Hippocampal formation (tissue), 2 donors: ENCODE measurements at regions not wholly inside any gene's neighbourhood (a gene's known extent, or its start where the extent isn't known, plus 50 kb on each side); places are given as distances from the start of the nearest gene placed in this dataset.

Experiments
- DNase-seq, 2 donors: peaks; one replicate each; lab custom pipeline; 2025; lab: John Stamatoyannopoulos, UW

DNA sequence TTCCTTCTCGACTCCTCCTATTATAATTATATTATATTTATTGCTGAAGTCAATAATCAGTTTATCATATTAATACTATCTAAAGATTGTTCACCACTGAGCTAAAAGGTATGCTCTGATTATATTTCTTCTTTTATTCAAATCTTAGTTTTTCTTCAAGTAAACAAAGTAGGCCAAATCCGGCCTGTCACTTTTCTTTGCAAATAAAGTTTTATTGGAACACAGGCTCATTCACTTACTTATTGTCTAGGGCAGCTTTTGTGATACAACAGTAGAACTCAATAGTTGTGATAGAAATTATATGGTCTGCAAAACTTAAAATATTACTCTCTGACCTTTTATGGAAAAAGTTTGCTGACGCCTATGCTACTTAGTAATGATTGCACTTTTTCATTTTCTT is 92.4 kb upstream of the DNAJC19 start:
- DNase-seq, result no peak

GRCh38 chr3:181076558-181076957 is 87.0 kb upstream of the DNAJC19 start:
- DNase-seq, result no peak

- DNase-seq, result no peak
These were observed 85.6 kb upstream of the DNAJC19 start for GRCh38 chr3:181075098-181075497.

DNA sequence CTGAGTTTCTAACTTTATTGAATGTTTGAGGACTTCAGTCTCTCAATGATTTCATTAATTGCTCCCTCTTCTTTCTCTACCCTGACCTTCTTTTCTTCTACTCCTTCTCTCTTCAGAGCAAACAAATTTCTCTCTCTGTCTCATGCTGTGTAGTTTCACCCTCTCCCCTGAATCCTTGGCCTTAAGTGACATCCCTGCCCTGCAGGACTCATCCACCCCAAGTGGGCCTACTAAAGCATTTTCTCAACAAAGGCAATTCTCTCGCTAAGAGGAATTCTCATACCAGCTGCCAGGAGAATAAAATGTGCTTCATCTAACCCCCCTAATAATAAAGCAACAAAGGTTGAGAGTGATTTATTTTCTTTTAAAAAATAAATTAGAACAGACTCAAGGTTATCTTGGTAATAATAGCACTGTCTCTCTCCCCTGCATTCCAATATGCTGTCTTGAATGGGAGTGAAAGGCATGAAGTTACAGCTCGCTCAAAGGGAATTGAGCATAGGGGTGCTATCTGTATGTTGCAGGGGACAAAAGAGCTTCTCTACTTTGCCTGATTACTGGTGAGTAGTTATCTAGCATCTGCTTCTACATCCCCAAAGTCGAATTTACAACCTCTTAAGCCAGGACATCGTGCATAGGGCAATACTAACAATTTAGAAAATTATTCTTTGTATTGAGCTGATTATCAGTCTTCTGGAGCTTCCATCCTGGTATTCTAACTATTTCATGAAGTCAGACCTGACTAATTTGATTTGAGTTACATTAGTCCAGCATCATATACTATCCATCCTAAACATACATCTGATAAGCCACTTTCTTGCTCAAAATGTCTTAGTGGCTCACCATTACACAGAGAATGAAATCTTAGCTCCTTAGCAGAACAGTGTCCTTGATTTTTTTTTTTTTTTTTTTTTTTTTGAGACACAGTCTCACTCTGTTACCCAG is 76.9 kb upstream of the DNAJC19 start:
- no peak for DNase-seq

DNA sequence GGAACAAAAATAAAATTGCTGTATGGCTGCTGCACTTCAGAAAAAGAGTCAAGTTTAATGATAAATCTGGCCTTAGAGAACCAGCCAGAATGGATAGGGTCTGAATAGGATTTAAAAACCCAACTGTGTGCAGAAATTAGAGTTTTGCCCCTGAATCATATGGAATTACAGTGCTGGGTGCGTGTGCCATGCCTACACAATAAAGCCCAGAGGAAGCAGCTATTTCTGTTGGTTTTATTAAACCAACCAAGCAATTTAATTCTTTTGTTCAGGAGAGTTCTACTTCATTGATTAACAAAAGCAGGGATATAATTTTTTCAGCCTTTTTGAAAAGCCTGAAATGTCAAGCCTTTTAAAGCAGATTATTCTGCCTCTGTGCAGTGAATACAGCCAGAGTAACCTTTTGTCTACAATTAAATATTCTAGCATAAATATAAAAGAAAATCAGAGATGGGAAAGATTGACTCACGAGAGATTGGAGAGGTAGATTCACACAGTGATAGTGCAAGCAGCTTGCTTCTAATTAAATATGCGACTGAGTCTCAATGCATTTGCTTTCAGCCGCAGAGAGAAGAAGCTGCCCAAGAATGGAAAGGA is 66.7 kb upstream of the DNAJC19 start:
- DNase-seq, result no peak

DNA sequence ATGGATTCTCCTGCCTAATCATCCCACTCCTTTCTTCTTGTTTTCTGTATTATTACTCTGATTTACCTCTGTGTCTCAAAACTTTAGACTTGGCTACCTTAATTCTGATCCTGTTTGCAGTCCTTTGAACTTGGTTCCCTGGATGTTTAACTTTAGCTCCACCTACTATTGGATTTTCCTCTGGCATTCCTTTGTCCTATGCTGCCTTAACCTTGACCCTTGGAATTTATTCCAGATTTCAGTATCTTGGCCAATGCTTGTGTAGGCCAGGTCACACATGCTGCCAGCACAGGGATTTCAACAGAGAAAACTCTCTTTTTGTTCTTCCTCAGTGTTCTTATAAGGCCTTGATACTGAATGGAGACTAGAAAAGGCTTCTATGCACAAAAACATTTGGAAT is 65.0 kb upstream of the DNAJC19 start:
- DNase-seq, result no peak

GRCh38 chr3:181052256-181052655 is 62.7 kb upstream of the DNAJC19 start:
- DNase-seq, result no peak

DNA sequence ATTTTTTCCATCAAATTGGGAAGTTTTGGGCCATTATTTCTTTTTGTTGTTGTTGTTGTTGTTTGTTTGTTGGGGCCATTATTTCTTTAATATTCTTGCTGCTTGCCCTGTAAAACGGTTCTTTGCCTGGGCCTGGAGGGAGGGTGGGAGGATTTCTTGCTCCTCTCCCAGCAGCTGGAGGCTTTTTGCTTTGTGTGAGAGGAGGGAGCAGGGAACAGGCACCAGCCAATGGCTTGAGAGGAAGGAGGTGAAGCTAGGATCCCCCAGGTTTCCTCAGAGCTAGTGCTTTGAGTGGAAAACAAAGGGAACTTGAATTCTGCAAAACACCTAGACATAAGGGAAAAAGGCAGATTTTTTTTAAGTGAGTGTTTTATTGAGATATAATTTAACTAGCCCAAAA is 61.2 kb upstream of the DNAJC19 start:
- no peak for DNase-seq

DNA sequence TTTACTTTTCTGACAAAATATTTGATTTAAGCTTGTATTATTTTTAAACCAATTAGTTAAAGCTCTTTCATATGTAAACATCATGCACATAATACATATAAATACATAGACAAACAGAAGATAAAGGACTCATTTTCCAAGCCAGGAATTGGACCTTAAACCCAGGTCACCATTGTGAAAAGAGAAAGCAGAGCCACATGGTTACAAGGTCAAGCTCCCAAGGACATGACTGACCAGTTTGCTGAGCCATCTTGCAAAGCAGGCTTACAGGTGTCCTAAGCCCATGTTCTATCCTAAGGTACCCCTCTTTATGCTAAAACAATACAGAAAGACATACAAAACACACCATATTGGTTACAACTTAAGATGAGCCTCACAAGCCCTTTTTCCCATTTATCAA is 50.5 kb upstream of the DNAJC19 start:
- DNase-seq, result no peak
